NCI-H226 (cell line): ENCODE measurements at regions not wholly inside any gene's neighbourhood (a gene's known extent, or its start where the extent isn't known, plus 50 kb on each side); places are given as distances from the start of the nearest gene placed in this dataset.

Source experiments
- DNase-seq: peaks from one replicate; pipeline ENCODE4 v3.0.0-alpha.2; 2015

DNA sequence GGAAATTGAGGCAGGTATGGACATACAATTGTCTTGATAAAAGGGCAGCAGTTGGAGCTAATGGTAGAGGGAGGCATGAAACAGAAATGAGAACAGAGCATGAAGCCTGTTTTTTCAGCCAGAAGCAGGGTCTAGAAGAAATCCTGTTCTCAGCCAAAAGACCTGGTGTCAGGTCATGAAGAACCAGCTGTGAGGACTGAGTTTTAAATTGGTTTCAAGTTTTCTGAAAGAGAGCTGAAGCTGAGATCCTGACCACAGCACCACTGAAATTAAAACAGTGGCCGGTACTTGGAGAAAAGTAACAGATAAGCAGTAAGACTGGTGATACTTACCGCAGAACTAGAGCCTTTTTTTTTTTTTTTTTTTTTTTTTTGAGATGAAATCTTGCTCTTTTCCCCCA lies 283.8 kb upstream of the BMP2 start:
- DNase-seq: no peak

DNA sequence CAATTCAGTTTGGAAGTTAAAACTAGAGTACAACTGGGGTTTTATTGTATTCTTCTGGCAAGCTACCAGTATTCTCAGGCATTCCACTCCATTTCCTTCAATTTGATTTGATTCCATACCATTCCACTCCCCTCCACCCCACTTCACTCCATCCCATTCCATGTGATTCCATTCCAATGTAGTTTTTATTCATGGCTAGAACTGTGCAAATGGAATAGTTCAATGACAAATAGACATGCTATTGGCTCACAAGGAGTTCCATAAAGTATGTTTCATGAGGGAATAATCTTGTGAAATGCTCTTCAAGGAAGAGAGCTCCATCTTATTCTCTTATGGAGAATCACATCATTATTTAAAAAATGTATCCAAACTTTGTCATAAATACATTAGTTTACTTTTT lies 285.0 kb upstream of the BMP2 start:
- DNase-seq: no peak

DNA sequence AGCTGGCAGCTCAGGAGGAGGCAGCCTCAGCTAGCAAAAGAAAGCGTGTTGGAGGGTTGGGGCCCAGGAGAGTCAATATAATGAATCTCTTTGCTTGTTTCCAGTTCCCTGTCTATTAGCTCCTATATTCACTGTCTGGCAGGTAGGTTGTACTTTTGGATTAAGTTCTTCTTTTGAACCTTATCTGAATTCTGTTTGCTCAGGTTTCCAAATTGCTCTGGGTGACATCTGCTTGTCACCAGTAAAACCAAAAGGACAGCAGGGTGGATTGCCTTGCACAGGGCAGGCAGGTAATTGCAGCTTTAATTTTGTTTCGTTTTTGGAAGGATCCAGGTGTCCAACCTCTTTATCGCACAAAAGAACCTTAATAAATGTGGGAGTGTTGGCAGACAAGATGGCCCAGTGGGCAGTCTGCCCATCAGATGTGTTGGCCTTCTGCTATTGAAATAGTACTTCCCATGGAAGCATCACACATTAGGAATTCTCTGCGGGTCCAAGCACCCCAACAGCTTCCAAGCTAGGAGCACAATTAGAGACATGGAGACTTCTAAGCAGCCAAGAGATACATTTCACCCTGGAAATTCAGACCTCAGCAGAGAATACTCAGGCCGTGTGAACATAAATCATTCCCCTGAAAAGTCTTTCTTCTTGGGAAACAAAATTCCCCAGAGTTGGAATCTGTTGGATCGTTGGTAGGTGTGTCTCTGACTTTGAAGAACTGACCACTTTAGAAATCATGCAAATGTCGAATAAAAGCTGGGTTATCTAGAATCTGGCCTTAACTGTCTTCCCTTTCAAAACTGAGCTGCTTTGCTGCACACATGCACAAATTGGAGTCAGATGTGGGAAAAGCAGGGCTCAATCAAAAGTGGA lies 286.9 kb upstream of the BMP2 start:
- DNase-seq: no peak

GRCh38 chr20:6473197-6473596 lies 294.3 kb upstream of the BMP2 start:
- DNase-seq: peak; percentile 56

DNA sequence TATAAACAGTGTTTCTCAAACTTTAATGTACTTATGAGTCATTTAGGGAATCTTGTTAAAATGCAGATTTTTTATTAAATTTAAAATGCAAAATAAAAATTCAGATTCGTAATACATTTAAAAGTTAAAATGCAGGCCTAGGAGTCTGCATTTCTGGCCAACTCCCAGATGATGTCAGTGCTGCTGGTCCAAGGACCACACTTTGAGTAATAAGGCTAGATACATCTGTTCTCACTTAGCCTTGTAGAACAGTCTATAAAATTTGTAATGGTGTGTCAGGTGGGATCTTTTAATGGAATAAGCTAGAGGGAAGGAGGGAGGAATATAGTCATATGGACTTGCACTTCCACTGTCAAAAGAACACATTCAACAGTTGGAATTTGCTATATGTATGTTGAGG lies 295.6 kb upstream of the BMP2 start:
- no peak for DNase-seq

- DNase-seq: no peak
Measured at GRCh38 chr20:6471110-6471647, 296.3 kb upstream of the BMP2 start.

GRCh38 chr20:6469695-6470094 lies 297.8 kb upstream of the BMP2 start:
- DNase-seq: no peak

DNA sequence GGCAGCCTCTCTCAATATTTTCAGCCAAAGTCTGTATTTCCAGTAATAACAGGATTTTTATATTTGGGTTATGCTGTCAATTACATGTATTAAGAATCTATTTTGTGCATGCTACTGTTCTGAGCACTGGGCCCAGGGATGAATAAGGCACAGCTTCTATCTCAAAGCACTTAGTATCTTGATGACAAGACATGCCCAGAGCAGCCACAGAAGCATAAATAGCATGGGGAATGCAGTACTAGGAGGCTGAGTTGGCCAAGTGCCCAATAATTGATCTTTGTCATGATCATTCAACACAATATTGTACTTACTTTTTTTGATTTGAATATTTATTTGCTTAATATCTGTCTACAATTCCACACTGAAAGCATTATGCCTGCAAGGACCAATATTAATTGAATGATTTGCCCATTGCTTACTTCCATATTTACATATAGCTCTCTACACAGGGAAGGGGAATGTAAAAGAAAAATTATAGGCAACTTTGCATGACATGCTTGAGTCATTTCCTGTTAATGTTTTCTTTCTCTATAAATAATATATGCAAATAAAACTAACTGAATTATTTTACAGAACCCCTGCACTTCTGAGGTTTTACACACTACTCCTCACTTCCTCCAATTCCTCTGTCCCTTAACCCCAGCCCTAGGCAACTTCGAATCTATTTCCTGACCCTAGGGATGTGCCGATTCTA lies 298.9 kb upstream of the BMP2 start:
- DNase-seq: no peak

GRCh38 chr20:6467562-6467961 lies 299.9 kb upstream of the BMP2 start:
- DNase-seq: no peak

GRCh38 chr20:6466075-6466810 lies 301.2 kb upstream of the BMP2 start:
- peak; percentile 5 for DNase-seq

- DNase-seq: no peak
Measured at GRCh38 chr20:6450841-6451240, 316.6 kb upstream of the BMP2 start.

DNA sequence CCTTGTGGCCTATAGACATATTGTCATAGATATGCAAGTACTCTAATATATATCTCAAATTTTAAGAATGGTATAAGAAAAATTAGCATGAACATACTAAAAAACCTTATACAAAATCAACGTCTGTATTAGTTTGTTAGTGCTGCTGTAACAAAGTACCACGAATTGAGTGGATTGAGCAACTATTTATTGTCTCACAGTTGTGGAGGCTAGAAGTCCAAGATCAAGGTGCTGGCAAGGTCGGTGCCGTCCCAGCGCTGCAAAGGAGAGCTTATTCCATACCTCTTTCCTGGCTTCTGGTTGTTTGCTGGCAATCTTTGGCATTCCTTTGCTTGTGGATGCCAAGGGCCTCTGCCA lies 317.6 kb upstream of the FERMT1 start:
- DNase-seq: no peak

GRCh38 chr20:6439737-6440442 lies 317.1 kb upstream of the FERMT1 start:
- DNase-seq: no peak

DNA sequence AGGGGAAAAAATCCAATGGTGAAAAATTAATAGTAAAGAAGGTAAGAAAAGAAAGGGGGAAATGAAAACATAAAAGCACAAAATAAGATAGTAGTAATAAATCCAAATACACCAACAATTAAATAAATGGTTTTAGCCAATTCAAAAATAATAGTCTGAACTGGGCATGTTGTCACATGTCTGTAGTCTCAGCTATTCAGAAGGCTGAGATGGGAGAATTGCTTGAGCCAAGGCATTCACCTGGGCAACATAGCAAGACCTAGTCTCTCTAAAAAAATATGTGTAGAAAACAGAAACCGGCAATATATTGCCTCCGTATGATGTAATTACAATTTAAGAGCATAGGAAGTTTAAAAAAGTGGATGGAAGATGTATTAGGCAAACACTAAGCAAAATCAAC lies 311.3 kb upstream of the FERMT1 start:
- DNase-seq: no peak

DNA sequence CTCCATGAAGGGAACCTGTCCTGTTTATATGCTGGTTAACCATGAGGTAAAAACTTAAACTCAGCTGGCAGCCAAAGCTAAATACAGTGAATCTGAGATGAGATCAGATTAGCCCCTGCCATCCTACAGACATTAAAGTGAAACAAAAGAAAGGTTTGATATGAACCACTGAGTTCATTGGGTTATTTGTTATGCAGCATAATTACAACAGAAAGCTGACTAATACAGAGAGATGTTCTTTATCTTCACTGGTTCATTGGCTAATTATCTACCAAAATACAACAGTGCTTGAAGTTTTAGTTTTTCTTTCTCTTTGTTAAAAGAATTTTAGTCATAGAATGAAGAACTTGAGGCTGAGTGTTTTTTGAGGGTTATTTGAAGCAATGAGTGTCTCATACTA lies 307.6 kb upstream of the FERMT1 start:
- no peak for DNase-seq

- DNase-seq: no peak
Measured at GRCh38 chr20:6426287-6426891, 303.6 kb upstream of the FERMT1 start.

DNA sequence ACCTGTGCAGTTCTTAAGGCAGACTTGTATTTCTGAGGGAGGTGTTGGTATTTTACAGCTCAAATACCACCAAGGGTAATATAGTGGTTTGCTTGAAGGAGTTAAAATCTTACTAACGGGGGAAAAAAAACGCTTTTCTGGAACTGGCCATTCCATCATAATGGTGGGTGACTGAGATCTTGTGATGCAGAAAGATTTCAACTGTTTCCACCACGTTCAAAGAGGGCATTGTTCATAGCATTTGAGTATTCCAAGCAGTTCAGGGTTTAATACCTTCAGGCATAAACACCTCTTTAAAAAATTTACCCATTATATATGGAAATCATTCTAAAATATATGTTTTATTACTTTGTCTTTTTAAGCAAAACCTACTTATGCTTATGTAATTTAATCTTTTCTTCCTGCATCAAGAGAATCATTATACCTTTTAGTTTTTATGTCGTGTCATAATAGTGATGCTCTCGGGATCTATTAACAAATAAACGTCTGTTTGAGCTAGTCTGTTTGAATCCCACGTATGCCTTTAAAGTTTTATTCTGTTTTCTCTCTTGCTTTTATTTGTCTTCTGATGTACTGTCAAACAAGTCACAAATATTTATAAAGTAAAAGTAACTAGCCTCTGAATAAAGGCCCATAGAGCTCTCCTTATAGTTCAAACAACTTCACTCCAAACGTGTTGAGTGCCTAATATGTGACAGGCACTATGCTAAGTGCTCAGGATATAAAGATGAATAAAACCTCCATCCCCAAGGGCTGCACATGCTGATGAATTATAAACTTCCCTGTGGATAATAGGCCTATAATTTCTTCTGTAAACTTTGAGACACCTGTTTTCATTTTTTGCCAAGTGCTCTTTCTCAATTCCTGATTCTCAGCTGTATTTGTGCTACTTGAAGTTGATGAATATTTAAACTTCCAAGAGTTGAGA lies 298.8 kb upstream of the FERMT1 start:
- DNase-seq: no peak

DNA sequence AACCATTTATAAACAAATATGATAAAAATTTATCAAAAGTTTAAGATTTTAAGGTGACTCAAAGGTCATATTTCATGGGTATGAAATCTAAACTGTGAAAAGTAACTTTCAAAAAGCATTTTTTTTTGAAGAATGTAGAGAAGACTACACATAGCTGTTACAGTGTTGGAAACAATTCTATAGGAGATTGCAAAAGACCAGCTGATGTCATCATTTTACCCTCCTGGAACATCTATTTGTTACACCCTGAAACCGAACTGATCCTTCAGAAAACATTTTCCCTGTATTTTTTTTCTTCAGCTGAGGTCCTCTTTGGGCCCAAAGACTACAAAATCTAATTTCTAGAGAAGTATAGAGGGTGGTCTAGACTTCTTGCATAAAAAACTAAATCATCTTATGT lies 297.5 kb upstream of the FERMT1 start:
- DNase-seq: no peak

DNA sequence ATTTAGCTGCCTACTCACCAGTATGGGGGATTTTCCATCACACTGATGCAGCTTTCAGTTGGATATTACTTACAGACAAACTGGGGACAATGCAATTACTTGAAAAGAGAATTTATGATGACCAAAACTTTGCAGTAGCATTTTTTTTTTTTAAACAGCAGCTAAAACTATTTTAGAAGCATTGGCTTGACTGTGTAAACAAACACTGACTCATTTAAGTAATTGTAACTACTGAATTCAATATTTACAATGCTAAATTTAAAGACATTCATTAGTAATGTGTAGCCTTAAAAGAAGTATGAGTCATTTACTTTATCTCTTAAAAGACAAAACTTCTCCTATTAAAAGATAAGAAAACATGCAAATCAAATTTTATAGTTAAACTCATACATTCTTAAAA lies 295.9 kb upstream of the FERMT1 start:
- no peak for DNase-seq

DNA sequence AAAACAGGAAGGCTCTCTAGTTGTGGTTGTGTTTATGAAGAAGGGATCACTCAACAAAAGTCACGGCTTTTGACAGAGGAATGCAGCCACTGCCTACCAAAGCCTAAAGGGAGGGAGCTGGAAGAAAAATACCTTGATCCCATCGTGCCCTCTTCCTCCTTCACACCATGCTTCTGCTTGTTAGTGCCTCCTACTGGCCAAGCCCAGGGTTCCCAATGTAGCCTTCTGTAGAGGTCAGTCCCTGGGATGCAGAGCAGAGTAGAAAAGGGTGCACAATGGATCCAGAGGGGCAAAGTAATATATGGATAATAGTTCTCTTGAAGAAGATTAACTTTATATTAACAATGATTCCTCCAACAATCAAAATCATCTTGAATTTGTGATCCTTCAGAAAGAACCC lies 293.5 kb upstream of the FERMT1 start:
- no peak for DNase-seq

DNA sequence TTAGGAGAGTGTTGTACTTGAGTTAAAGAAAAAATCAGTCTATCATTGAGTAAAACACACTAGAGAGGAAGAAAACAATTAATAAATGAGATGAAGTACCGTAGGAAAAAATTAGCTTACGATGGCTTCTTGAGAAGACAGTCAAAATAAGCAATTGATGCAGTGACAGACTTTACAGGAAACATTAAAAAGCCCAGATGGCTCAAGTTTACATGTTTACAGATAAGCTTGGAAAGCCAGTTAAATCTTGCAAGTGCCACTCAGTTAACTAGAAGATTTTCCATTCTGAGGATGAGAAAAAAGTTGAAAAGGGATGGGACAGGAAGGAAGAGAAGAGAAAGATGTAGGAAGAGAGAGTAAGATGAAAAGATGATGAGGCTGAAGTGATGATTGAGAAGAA lies 288.8 kb upstream of the FERMT1 start:
- DNase-seq: no peak
